Bone marrow (tissue), 2 donors: ENCODE measurements at regions not wholly inside any gene's neighbourhood (a gene's known extent, or its start where the extent isn't known, plus 50 kb on each side); places are given as distances from the start of the nearest gene placed in this dataset.
"Not testable (repeated sequence)": the region's sequence is repeated elsewhere in the genome, so short reads cannot be mapped to it uniquely, and the experiment has no call there.

Experiments
- DNase-seq, 2 donors: peaks; one replicate each; lab custom pipeline; 2025; lab: John Stamatoyannopoulos, UW

GRCh38 chr16:79407461-79408135 lies 192.9 kb downstream of the MAF start:
- no peak for DNase-seq

- DNase-seq = no peak
Observed at GRCh38 chr16:79407005-79407404, 193.5 kb downstream of the MAF start.

- DNase-seq = no peak
Observed at GRCh38 chr16:79404571-79404970, 196.0 kb downstream of the MAF start.

- no peak for DNase-seq
Observed at GRCh38 chr16:79403534-79403933, 197.0 kb downstream of the MAF start.

- no peak for DNase-seq
Observed at GRCh38 chr16:79402920-79403319, 197.6 kb downstream of the MAF start.

- no peak for DNase-seq
Observed at GRCh38 chr16:79402356-79402755, 198.2 kb downstream of the MAF start.

GRCh38 chr16:79401782-79402181 lies 198.8 kb downstream of the MAF start:
- no peak for DNase-seq

GRCh38 chr16:79401157-79401556 lies 199.4 kb downstream of the MAF start:
- no peak for DNase-seq

- no peak for DNase-seq
Observed at GRCh38 chr16:79400462-79401149, 199.9 kb downstream of the MAF start.

GRCh38 chr16:79395591-79395990 lies 204.9 kb downstream of the MAF start:
- DNase-seq = no peak

GRCh38 chr16:79394206-79394605 lies 206.3 kb downstream of the MAF start:
- no peak for DNase-seq

GRCh38 chr16:79393564-79393963 lies 207.0 kb downstream of the MAF start:
- no peak for DNase-seq

- no peak for DNase-seq
Observed at GRCh38 chr16:79393127-79393526, 207.4 kb downstream of the MAF start.

- DNase-seq = no peak
Observed at GRCh38 chr16:79392081-79392480, 208.5 kb downstream of the MAF start.

- DNase-seq = no peak
Observed at GRCh38 chr16:79391395-79391794, 209.1 kb downstream of the MAF start.

GRCh38 chr16:79390481-79391051 lies 210.0 kb downstream of the MAF start:
- DNase-seq = no peak

GRCh38 chr16:79388396-79388795 lies 212.1 kb downstream of the MAF start:
- DNase-seq = no peak

GRCh38 chr16:79386299-79386698 lies 214.2 kb downstream of the MAF start:
- no peak for DNase-seq

GRCh38 chr16:79381603-79382042 lies 218.9 kb downstream of the MAF start:
- DNase-seq = no peak

- no peak for DNase-seq
Observed at GRCh38 chr16:79380995-79381602, 219.4 kb downstream of the MAF start.

GRCh38 chr16:79379095-79379494 lies 221.4 kb downstream of the MAF start:
- no peak for DNase-seq

GRCh38 chr16:79377082-79377481 lies 223.5 kb downstream of the MAF start:
- not testable (repeated sequence) for DNase-seq

- no peak for DNase-seq
Observed at GRCh38 chr16:79375351-79375750, 225.2 kb downstream of the MAF start.
